Right lobe of liver (tissue), 6 donors: ENCODE measurements at regions not wholly inside any gene's neighbourhood (a gene's known extent, or its start where the extent isn't known, plus 50 kb on each side); places are given as distances from the start of the nearest gene placed in this dataset.
A peak's percentile ranks its signal among the peaks of the same experiment; 100 is the strongest.

ENCODE experiments used
- ATAC-seq, 4 donors: fragments of 200-7000 bp; cut with Tn5 transposase; one replicate each; pipeline ENCODE4 v1.9.1; 2020; ENCODE audit warnings: mild to moderate bottlenecking in 4 of 4, moderate library complexity in 4 of 4
- DNase-seq, 3 donors: peaks; one replicate each; pipeline ENCODE4 v3.0.0-alpha.2; 2020
- H3K27ac ChIP-seq, 3 donors: fragments of 200-600 bp; one replicate each; pipeline ENCODE4 v1.8.0; 2022
- H3K27me3 ChIP-seq, 2 donors: fragments of 200-600 bp; one replicate each; pipeline ENCODE4 v1.8.0; 2022
- H3K36me3 ChIP-seq, 4 donors: fragments of 200-600 bp; sonication (generic) in 1 of 4; one replicate each; pipeline versions ENCODE4 v1.5.1 to v1.8.0; 2017 to 2022; ENCODE audit warnings: control low read depth in 1 of 4
- H3K4me1 ChIP-seq, 4 donors: fragments of 200-600 bp; sonication (generic) in 1 of 4; one replicate each; pipeline versions ENCODE4 v1.5.1 to v1.8.0; 2017 to 2022; ENCODE audit warnings: control low read depth in 1 of 4
- H3K4me3 ChIP-seq, 3 donors: fragments of 200-600 bp; one replicate each; pipeline ENCODE4 v1.8.0; 2022
- H3K9me3 ChIP-seq, 4 donors: fragments of 200-600 bp; sonication (generic) in 1 of 4; one replicate each; pipeline versions ENCODE4 v1.5.1 to v1.8.0; 2017 to 2022; ENCODE audit warnings: control low read depth in 1 of 4
- CTCF ChIP-seq, 4 donors: fragments of 200-600 bp in 3 of 4; fragments of 450-650 bp in 1 of 4; IDR thresholded peaks; one replicate each; pipeline versions ENCODE4 v1.5.1 to v1.8.0; 2016 to 2022; ENCODE audit warnings: antibody characterized with exemption in 4 of 4, mild to moderate bottlenecking in 2 of 4
- POLR2A ChIP-seq: fragments of 450-650 bp; IDR thresholded peaks from one replicate; pipeline ENCODE4 v1.6.1; 2017; ENCODE audit warnings: antibody characterized with exemption, mild to moderate bottlenecking
- WGBS: methylation state at CpG from one replicate; pipeline ENCODE4 v1.1.6; 2018; ENCODE audit warnings: low coverage, low lambda C conversion rate; ENCODE audit not compliant: insufficient coverage; ENCODE audit errors: missing lambda C conversion rate; 5-methylcytosine and 5-hydroxymethylcytosine counted together
- intact Hi-C, 2 donors: fragments of 100-400 bp; cut with DNase I; formaldehyde crosslinking; loops; one replicate each; pipeline versions ENCODE4 v1.11.2 to v1.14.1; 2022
- donor health status: DM: no; HTN: yes; CAD: no.
- donor health status: DM: no; HTN: no; CAD: no.
- donor health status: DM: no; HTN: no; CAD: no.
- donor health status: DM: no; HTN: yes; CAD: no.
- donor health status: DM: no; HTN: yes; CAD: no.

GRCh38 chr18:50456285-50456684, 81.4 kb downstream of the SKA1 start:
- H3K4me1 ChIP-seq: peaks cover 0 to 52% (median 6%) of the 10 kb centered on the region in 4 donors
- H3K36me3 ChIP-seq: no peaks in the 10 kb centered on the region
- TF ChIP-seq POLR2A (no peak), CTCF (IDR thresholded peaks at IDR 0.05) (no peak)
- H3K27me3 ChIP-seq: no peaks in the 10 kb centered on the region
- no peak for ATAC-seq
- intact Hi-C loops: no loop called here
- no peak overlapping the region for H3K27ac ChIP-seq
- H3K9me3 ChIP-seq: no peaks in the 10 kb centered on the region
- H3K4me3 ChIP-seq: no peak overlapping the region
- no peak for DNase-seq
- 84% methylated on average over 4 of the region's 4 CpGs for WGBS

- TF ChIP-seq POLR2A: no peak
- no peak for TF ChIP-seq CTCF (IDR thresholded peaks at IDR 0.05)
- H3K4me3 ChIP-seq: no peak overlapping the region
- intact Hi-C loops: no loop called here
- DNase-seq: no peak
- H3K9me3 ChIP-seq: no peaks in the 10 kb centered on the region
- WGBS: 93% methylated on average over 2 of the region's 2 CpGs
- H3K4me1 ChIP-seq: peaks cover 0 to 52% (median 6%) of the 10 kb centered on the region in 4 donors
- H3K27ac ChIP-seq: peak overlapping the region in 1 of 3 donors; percentile 62
- no peaks in the 10 kb centered on the region for H3K36me3 ChIP-seq
- H3K27me3 ChIP-seq: no peaks in the 10 kb centered on the region
- no peak for ATAC-seq
Observed at GRCh38 chr18:50457639-50458038, 82.8 kb downstream of the SKA1 start.

GRCh38 chr18:50458366-50458765, 83.5 kb downstream of the SKA1 start:
- DNase-seq: no peak
- TF ChIP-seq POLR2A (no peak), CTCF (IDR thresholded peaks at IDR 0.05) (no peak)
- intact Hi-C loops: no loop called here
- H3K4me1 ChIP-seq: peaks cover 0 to 45% (median 6%) of the 10 kb centered on the region in 4 donors
- H3K27me3 ChIP-seq: no peaks in the 10 kb centered on the region
- ATAC-seq: peak in 3 of 4 donors; percentile 7 to 21 (median 8)
- peak overlapping the region in 2 of 3 donors; percentile 62 for H3K27ac ChIP-seq
- H3K36me3 ChIP-seq: no peaks in the 10 kb centered on the region
- no peak overlapping the region for H3K4me3 ChIP-seq
- no peaks in the 10 kb centered on the region for H3K9me3 ChIP-seq
- WGBS: 56% methylated on average over 2 of the region's 3 CpGs

GRCh38 chr18:50458796-50459195, 84.0 kb downstream of the SKA1 start:
- H3K27ac ChIP-seq: peak overlapping the region in 2 of 3 donors; percentile 62
- no peaks in the 10 kb centered on the region for H3K36me3 ChIP-seq
- H3K4me1 ChIP-seq: peaks cover 0 to 41% (median 6%) of the 10 kb centered on the region in 4 donors
- intact Hi-C loops: no loop called here
- DNase-seq (no peak), ATAC-seq (peak; percentile 57 to 73 (median 70))
- H3K27me3 ChIP-seq: no peaks in the 10 kb centered on the region
- TF ChIP-seq CTCF (IDR thresholded peaks at IDR 0.05) (peak in 1 of 4 donors; percentile 6), POLR2A (no peak)
- H3K4me3 ChIP-seq: no peak overlapping the region
- WGBS: 52% methylated on average over 2 of the region's 2 CpGs
- H3K9me3 ChIP-seq: no peaks in the 10 kb centered on the region

GRCh38 chr18:50460062-50460461, 85.2 kb downstream of the SKA1 start:
- ATAC-seq (peak; percentile 59 to 86 (median 83)), DNase-seq (no peak)
- H3K27ac ChIP-seq: peak overlapping the region in 2 of 3 donors; percentile 62
- H3K4me1 ChIP-seq: peaks cover 0 to 29% (median 4%) of the 10 kb centered on the region in 4 donors
- intact Hi-C loops: no loop called here
- no peaks in the 10 kb centered on the region for H3K36me3 ChIP-seq
- TF ChIP-seq POLR2A (no peak), CTCF (IDR thresholded peaks at IDR 0.05) (no peak)
- WGBS: 49% methylated on average over 3 of the region's 3 CpGs
- no peak overlapping the region for H3K4me3 ChIP-seq
- no peaks in the 10 kb centered on the region for H3K9me3 ChIP-seq
- no peaks in the 10 kb centered on the region for H3K27me3 ChIP-seq
